DND-41 (cell line): ENCODE measurements at regions not wholly inside any gene's neighbourhood (a gene's known extent, or its start where the extent isn't known, plus 50 kb on each side); places are given as distances from the start of the nearest gene placed in this dataset.

Source experiments
- ATAC-seq: fragments of 200-7000 bp; cut with Tn5 transposase; 3 replicates; pipeline ENCODE4 v1.9.1; 2021; ENCODE audit warnings: low read depth; ENCODE audit not compliant: insufficient read depth
- DNase-seq: peaks from one replicate; pipeline ENCODE4 v3.0.0-alpha.2; 2020
- H2AFZ ChIP-seq: 2 replicates; pipeline ENCODE4 v1.6.0; 2012; ENCODE audit warnings: low read depth, low read length
- H3K27ac ChIP-seq: 2 replicates; pipeline ENCODE4 v1.5.1; 2012; ENCODE audit warnings: low read length, inconsistent platforms
- H3K27me3 ChIP-seq: fragments of 200-600 bp; sonication (generic); 2 replicates; pipeline ENCODE4 v1.6.0; 2012; ENCODE audit warnings: low read length, mild to moderate bottlenecking, inconsistent platforms; ENCODE audit not compliant: insufficient read depth, poor library complexity
- H3K36me3 ChIP-seq: 2 replicates; pipeline ENCODE4 v1.5.1; 2012; ENCODE audit warnings: low read length, inconsistent platforms; ENCODE audit not compliant: insufficient read depth
- H3K4me1 ChIP-seq: 2 replicates; pipeline ENCODE4 v1.5.1; 2012; ENCODE audit warnings: mild to moderate bottlenecking, low read length; ENCODE audit not compliant: insufficient read depth
- H3K4me2 ChIP-seq: 2 replicates; pipeline ENCODE4 v1.6.0; 2012; ENCODE audit warnings: mild to moderate bottlenecking, moderate library complexity, low read length, inconsistent platforms; ENCODE audit not compliant: insufficient read depth
- H3K4me3 ChIP-seq, 2 experiments: fragments of 200-600 bp in 1 of 2; shearing (Covaris generic) in 1 of 2; 2 replicates each; pipeline ENCODE4 v1.5.1; 2012 to 2016; ENCODE audit warnings: inconsistent platforms in 2 of 2, low read length in 2 of 2, mild to moderate bottlenecking in 2 of 2, low read depth in 1 of 2, moderate library complexity in 1 of 2
- H3K79me2 ChIP-seq: 2 replicates; pipeline ENCODE4 v1.6.0; 2012; ENCODE audit warnings: low read length, inconsistent platforms; ENCODE audit not compliant: insufficient read depth
- H3K9ac ChIP-seq: 2 replicates; pipeline ENCODE4 v1.6.0; 2012; ENCODE audit warnings: low read depth, mild to moderate bottlenecking, inconsistent platforms, low read length, moderate library complexity
- H3K9me3 ChIP-seq: 2 replicates; pipeline ENCODE4 v1.5.1; 2012; ENCODE audit warnings: low read length, moderate library complexity, mild to moderate bottlenecking, inconsistent platforms; ENCODE audit not compliant: insufficient read depth, severe bottlenecking
- H4K20me1 ChIP-seq: 2 replicates; pipeline ENCODE4 v1.6.0; 2012; ENCODE audit warnings: low read length; ENCODE audit not compliant: insufficient read depth
- CTCF ChIP-seq: IDR thresholded peaks from 2 replicates; pipeline ENCODE4 v1.5.1; 2012; ENCODE audit warnings: borderline replicate concordance, low read length, moderate library complexity, mild to moderate bottlenecking; ENCODE audit not compliant: poor library complexity, severe bottlenecking; ENCODE audit errors: extremely low read depth
- EZH2 ChIP-seq: IDR thresholded peaks from 3 replicates; pipeline ENCODE4 v1.6.1; 2012; ENCODE audit warnings: borderline replicate concordance, low read depth, mild to moderate bottlenecking, moderate library complexity, low read length, inconsistent platforms; ENCODE audit not compliant: severe bottlenecking

- no peaks in the 10 kb centered on the region for H3K36me3 ChIP-seq
- no peaks in the 10 kb centered on the region for H3K9me3 ChIP-seq
- ATAC-seq = no peak
- H3K27ac ChIP-seq = no peak overlapping the region
- H3K4me2 ChIP-seq = no peak overlapping the region
- TF ChIP-seq EZH2 (no peak), CTCF (no peak)
- no peak overlapping the region for H3K9ac ChIP-seq
- no peak for DNase-seq
- H3K79me2 ChIP-seq = no peaks in the 10 kb centered on the region
- no peak overlapping the region for H3K4me3 ChIP-seq
- no peaks in the 10 kb centered on the region for H3K27me3 ChIP-seq
- no peak overlapping the region for H2AFZ ChIP-seq
- H4K20me1 ChIP-seq = no peaks in the 10 kb centered on the region
- H3K4me1 ChIP-seq = no peaks in the 10 kb centered on the region
Measured at GRCh38 chr13:28550091-28550490, 55.2 kb upstream of the FLT1 start.

GRCh38 chr13:28548872-28549271 is 53.9 kb upstream of the FLT1 start:
- no peak overlapping the region for H3K9ac ChIP-seq
- no peaks in the 10 kb centered on the region for H3K27me3 ChIP-seq
- H3K36me3 ChIP-seq = no peaks in the 10 kb centered on the region
- H3K79me2 ChIP-seq = no peaks in the 10 kb centered on the region
- no peaks in the 10 kb centered on the region for H4K20me1 ChIP-seq
- H3K4me1 ChIP-seq = no peaks in the 10 kb centered on the region
- no peak overlapping the region for H3K4me2 ChIP-seq
- H2AFZ ChIP-seq = no peak overlapping the region
- no peak for DNase-seq
- TF ChIP-seq CTCF (no peak), EZH2 (no peak)
- no peak for ATAC-seq
- H3K9me3 ChIP-seq = peaks cover 5% of the 10 kb centered on the region
- no peak overlapping the region for H3K4me3 ChIP-seq
- no peak overlapping the region for H3K27ac ChIP-seq

- DNase-seq (no peak), ATAC-seq (no peak)
- Histone ChIP-seq H3K27ac (no peak overlapping the region), H3K4me3 (no peak overlapping the region), H3K4me2 (no peak overlapping the region), H2AFZ (no peak overlapping the region), H3K27me3 (no peaks in the 10 kb centered on the region), H4K20me1 (no peaks in the 10 kb centered on the region), H3K9ac (no peak overlapping the region), H3K79me2 (no peaks in the 10 kb centered on the region), H3K4me1 (no peaks in the 10 kb centered on the region), H3K9me3 (peaks cover 9% of the 10 kb centered on the region), H3K36me3 (no peaks in the 10 kb centered on the region)
- TF ChIP-seq EZH2 (no peak), CTCF (no peak)
Measured at GRCh38 chr13:28548468-28548867, 53.5 kb upstream of the FLT1 start.

GRCh38 chr13:28545583-28546333 is 50.8 kb upstream of the FLT1 start:
- Histone ChIP-seq H3K4me2 (no peak overlapping the region), H3K4me1 (no peaks in the 10 kb centered on the region), H4K20me1 (no peaks in the 10 kb centered on the region), H2AFZ (no peak overlapping the region), H3K27me3 (no peaks in the 10 kb centered on the region), H3K79me2 (no peaks in the 10 kb centered on the region), H3K9me3 (peaks cover 11% of the 10 kb centered on the region), H3K27ac (no peak overlapping the region), H3K9ac (no peak overlapping the region), H3K36me3 (no peaks in the 10 kb centered on the region), H3K4me3 (no peak overlapping the region)
- TF ChIP-seq EZH2 (no peak), CTCF (no peak)
- no peak for ATAC-seq
- DNase-seq = no peak
